ENCODE measurements at regions not wholly inside any gene's neighbourhood (a gene's known extent, or its start where the extent isn't known, plus 50 kb on each side); places are given as distances from the start of the nearest gene placed in this dataset.

DNA sequence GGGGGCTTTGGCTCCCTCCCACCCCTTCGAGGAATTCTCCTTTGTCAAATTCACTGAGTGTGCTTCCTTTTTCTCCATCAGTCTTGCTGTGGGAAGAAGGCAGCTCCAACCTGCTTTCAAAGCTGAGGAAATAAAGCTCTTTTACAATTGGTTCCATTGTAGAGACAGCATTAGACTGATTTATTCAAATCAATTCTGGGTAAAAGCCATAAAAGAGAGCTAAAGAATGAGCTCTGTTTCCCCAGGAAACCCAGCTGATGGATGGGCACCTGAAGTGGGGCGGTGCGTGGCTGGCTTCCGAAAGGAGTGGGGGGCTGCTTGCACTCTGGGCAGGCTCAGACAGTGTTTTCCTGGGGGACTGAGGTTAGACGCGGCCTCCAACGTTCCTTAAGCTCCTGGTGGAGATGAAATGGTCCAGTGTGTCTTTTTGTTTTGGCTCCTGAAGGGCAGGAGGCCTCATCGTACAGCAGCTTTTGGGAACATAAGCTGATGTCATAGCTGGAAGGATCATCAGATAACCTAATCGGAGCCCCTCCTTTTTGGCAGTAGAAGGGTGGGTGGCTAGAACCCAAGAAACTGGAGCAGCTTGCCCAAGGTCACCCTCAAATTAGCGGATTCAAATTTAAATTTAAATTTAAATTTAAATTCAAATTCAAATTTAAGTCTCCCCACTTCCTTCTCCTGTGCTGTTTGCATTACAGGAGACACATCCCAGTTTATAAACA is 128.5 kb upstream of the EEF2KMT start:
- TF ChIP-seq CTCF (IDR thresholded peaks at IDR 0.05; ENCODE audit: extremely low read depth in 1 of 2, insufficient read depth in 1 of 2, low read depth in 1 of 2, low read length in 2 of 2) (no peak), POLR2A (IDR thresholded peaks at IDR 0.05; ENCODE audit: low read depth, low read length) (no peak), POLR2AphosphoS5 (IDR thresholded peaks at IDR 0.05; ENCODE audit: insufficient read depth, low read depth, low read length) (no peak)
